ENCODE measurements at regions not wholly inside any gene's neighbourhood (a gene's known extent, or its start where the extent isn't known, plus 50 kb on each side); places are given as distances from the start of the nearest gene placed in this dataset.

DNA sequence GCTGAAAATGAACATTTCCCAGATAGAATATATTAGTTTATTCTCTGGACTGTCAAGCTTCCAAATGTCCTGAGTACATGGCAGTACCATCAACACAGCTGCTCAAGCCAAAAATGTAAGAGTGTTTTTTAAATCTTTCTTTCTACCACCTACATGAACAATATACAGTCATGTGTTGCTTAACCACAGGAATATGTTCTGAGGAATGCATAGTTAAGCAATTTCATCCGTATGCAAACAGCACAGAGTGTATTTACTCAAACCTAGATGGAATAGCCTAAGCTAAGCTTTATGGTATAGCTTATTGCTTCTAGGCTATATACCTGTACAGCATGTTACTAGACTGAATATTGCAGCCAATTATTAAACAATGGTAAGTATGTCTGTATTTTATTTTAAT lies 561.9 kb upstream of the ADGRL4 start:
- H3K4me1 ChIP-seq (ENCODE audit: control insufficient read depth in 1 of 2, low read depth in 2 of 2): peaks cover 0 to 12% of the 10 kb centered on the region in 2 donors
- no peaks in the 10 kb centered on the region for H3K9me3 ChIP-seq
- no peak for DNase-seq (ENCODE audit: low spot score)
- no peak for ATAC-seq (ENCODE audit: insufficient number of reproducible peaks, low FRiP score, low read depth)
- no peak overlapping the region for H3K27ac ChIP-seq
- H3K36me3 ChIP-seq: no peaks in the 10 kb centered on the region
- no peaks in the 10 kb centered on the region for H3K27me3 ChIP-seq (replicated peaks; ENCODE audit: insufficient read depth)
- TF ChIP-seq, protein P1, sequence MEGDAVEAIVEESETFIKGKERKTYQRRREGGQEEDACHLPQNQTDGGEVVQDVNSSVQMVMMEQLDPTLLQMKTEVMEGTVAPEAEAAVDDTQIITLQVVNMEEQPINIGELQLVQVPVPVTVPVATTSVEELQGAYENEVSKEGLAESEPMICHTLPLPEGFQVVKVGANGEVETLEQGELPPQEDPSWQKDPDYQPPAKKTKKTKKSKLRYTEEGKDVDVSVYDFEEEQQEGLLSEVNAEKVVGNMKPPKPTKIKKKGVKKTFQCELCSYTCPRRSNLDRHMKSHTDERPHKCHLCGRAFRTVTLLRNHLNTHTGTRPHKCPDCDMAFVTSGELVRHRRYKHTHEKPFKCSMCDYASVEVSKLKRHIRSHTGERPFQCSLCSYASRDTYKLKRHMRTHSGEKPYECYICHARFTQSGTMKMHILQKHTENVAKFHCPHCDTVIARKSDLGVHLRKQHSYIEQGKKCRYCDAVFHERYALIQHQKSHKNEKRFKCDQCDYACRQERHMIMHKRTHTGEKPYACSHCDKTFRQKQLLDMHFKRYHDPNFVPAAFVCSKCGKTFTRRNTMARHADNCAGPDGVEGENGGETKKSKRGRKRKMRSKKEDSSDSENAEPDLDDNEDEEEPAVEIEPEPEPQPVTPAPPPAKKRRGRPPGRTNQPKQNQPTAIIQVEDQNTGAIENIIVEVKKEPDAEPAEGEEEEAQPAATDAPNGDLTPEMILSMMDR (IDR thresholded peaks at IDR 0.05): no peak
- H3K4me3 ChIP-seq: no peak overlapping the region

DNA sequence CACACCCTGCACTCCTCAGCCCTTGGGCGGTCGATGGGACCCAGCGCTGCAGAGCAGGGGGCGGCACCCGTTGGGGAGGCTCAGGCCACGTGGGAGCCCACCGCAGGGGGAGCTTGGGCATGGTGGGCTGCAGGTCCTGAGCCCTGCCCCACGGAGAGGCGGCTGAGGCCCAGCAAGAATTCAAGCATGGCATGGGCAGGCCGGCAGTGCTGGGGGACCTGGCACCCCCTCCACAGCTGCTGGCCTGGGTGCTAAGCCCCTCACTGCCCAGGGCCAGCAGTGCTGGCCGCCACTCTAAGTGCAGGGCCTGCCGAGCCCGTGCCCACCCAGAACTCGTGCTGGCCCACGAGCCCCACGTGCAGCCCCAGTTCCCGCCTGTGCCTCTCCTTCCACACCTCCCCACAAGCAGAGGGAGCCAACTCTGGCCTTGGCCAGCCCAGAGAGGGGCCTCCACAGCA lies 555.0 kb upstream of the ADGRL4 start:
- no peak overlapping the region for H3K4me3 ChIP-seq
- no peak overlapping the region for H3K27ac ChIP-seq
- TF ChIP-seq, protein P1 (IDR thresholded peaks at IDR 0.05): no peak
- H3K4me1 ChIP-seq (ENCODE audit: control insufficient read depth in 1 of 2, low read depth in 2 of 2): no peaks in the 10 kb centered on the region
- H3K27me3 ChIP-seq (replicated peaks; ENCODE audit: insufficient read depth): no peaks in the 10 kb centered on the region
- H3K36me3 ChIP-seq: no peaks in the 10 kb centered on the region
- H3K9me3 ChIP-seq: no peaks in the 10 kb centered on the region
- no peak for ATAC-seq (ENCODE audit: insufficient number of reproducible peaks, low FRiP score, low read depth)
- DNase-seq (ENCODE audit: low spot score): no peak

DNA sequence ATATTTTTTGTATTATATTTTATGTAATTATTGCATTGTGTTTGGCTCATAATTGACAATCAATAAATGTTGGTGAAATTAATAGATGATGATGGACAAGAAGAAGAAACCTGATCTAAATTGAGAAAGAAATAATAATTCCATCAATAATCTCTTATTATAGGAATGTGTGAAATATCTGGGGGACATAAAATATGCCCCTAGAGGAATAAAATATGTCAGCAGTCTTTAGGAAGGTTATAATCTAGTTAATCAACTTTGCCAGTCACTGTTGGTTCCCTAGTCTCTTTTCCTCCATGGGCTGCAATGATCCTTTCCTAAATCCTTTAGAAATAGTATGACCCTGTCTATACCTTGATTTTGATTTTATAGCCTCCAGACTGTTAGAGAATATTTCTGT lies 549.7 kb upstream of the ADGRL4 start:
- TF ChIP-seq, protein P1 (IDR thresholded peaks at IDR 0.05): no peak
- Histone ChIP-seq H3K9me3 (no peaks in the 10 kb centered on the region), H3K27me3 (replicated peaks; ENCODE audit: insufficient read depth) (no peaks in the 10 kb centered on the region), H3K4me1 (ENCODE audit: control insufficient read depth in 1 of 2, low read depth in 2 of 2) (no peaks in the 10 kb centered on the region), H3K4me3 (no peak overlapping the region), H3K36me3 (no peaks in the 10 kb centered on the region), H3K27ac (no peak overlapping the region)
- DNase-seq (ENCODE audit: low spot score): no peak
- ATAC-seq (ENCODE audit: insufficient number of reproducible peaks, low FRiP score, low read depth): no peak

DNA sequence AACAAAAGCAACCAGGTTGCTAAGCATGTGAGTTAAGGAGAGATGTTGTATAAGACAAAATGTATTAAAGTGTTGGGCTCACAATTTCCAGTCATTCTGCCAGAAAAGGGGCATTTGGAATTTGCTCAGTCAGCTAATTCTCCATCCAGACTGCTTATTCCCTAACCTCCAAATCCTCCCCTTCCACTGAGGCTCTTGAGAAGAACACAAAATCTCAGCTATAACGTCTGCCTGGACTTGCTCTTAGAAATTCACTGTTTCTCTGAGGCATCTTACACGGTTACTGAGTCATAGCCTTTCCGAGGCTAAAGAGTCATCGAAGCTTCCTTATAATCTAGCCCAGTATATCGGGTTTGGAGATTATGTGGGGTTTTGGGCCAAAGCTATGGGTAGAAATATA lies 548.2 kb upstream of the ADGRL4 start:
- no peak overlapping the region for H3K4me3 ChIP-seq
- ATAC-seq (ENCODE audit: insufficient number of reproducible peaks, low FRiP score, low read depth) (no peak), DNase-seq (ENCODE audit: low spot score) (no peak)
- H3K9me3 ChIP-seq: no peaks in the 10 kb centered on the region
- no peaks in the 10 kb centered on the region for H3K4me1 ChIP-seq (ENCODE audit: control insufficient read depth in 1 of 2, low read depth in 2 of 2)
- TF ChIP-seq, protein P1 (IDR thresholded peaks at IDR 0.05): no peak
- H3K27ac ChIP-seq: no peak overlapping the region
- no peaks in the 10 kb centered on the region for H3K27me3 ChIP-seq (replicated peaks; ENCODE audit: insufficient read depth)
- H3K36me3 ChIP-seq: no peaks in the 10 kb centered on the region

DNA sequence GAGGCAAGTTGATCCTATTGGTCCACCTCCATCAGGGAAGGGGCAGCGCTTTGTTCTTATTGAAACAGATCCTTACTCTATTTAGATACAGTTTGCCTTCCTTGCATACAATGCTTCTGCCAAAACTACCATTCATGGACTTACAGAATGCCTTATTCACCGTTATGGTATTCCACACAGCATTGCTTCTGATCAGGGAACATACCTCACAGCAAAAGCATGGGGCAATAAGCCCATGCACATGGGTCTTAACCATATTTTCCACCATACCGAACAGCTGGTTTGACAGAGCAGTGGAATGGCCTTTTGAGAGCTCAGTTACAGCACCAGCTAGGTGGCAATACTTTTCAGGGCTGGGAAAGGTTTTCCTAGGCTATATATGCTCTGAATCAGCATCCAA lies 544.8 kb upstream of the ADGRL4 start:
- H3K4me3 ChIP-seq: no peak overlapping the region
- no peaks in the 10 kb centered on the region for H3K36me3 ChIP-seq
- no peaks in the 10 kb centered on the region for H3K9me3 ChIP-seq
- H3K27ac ChIP-seq: no peak overlapping the region
- no peaks in the 10 kb centered on the region for H3K4me1 ChIP-seq (ENCODE audit: control insufficient read depth in 1 of 2, low read depth in 2 of 2)
- no peak for DNase-seq (ENCODE audit: low spot score)
- TF ChIP-seq, protein P1 (IDR thresholded peaks at IDR 0.05): no peak
- ATAC-seq (ENCODE audit: insufficient number of reproducible peaks, low FRiP score, low read depth): no peak
- H3K27me3 ChIP-seq (replicated peaks; ENCODE audit: insufficient read depth): no peaks in the 10 kb centered on the region
